ENCODE measurements at regions not wholly inside any gene's neighbourhood (a gene's known extent, or its start where the extent isn't known, plus 50 kb on each side); places are given as distances from the start of the nearest gene placed in this dataset.

GRCh38 chr13:30128095-30128494 is 179.3 kb downstream of the KATNAL1 start:
- peaks cover 25% of the 10 kb centered on the region for H3K4me1 ChIP-seq (ENCODE audit: insufficient read depth, low read length)

GRCh38 chr13:30126903-30127428 is 180.4 kb downstream of the KATNAL1 start:
- H3K4me3 ChIP-seq (ENCODE audit: insufficient read depth, low read length): no peak overlapping the region
- H3K79me2 ChIP-seq (ENCODE audit: insufficient read depth, low read length): no peaks in the 10 kb centered on the region
- H3K4me2 ChIP-seq (ENCODE audit: insufficient read depth, low read length): no peak overlapping the region
- no peak overlapping the region for H2AFZ ChIP-seq (ENCODE audit: low read length)
- no peaks in the 10 kb centered on the region for H3K36me3 ChIP-seq (ENCODE audit: insufficient read depth, low read length)
- peaks cover 21% of the 10 kb centered on the region for H3K4me1 ChIP-seq (ENCODE audit: insufficient read depth, low read length)
- H3K27ac ChIP-seq (ENCODE audit: low read depth, low read length): no peak overlapping the region
- H4K20me1 ChIP-seq (ENCODE audit: insufficient read depth, low read length): no peaks in the 10 kb centered on the region
- no peak for DNase-seq (ENCODE audit: insufficient read length, low spot score, missing footprints)
- no peak for TF ChIP-seq CTCF (IDR thresholded peaks at IDR 0.05; ENCODE audit: extremely low read depth, low read depth, low read length)
- no peaks in the 10 kb centered on the region for H3K27me3 ChIP-seq (ENCODE audit: insufficient read depth, low read length)
- no peaks in the 10 kb centered on the region for H3K9me3 ChIP-seq (ENCODE audit: low read depth, low read length)

More at GRCh38 chr13:30128095-30128494, 179.3 kb downstream of the KATNAL1 start:
- no peaks in the 10 kb centered on the region for H3K36me3 ChIP-seq (ENCODE audit: insufficient read depth, low read length)
- no peak overlapping the region for H2AFZ ChIP-seq (ENCODE audit: low read length)
- H3K79me2 ChIP-seq (ENCODE audit: insufficient read depth, low read length): no peaks in the 10 kb centered on the region
- no peaks in the 10 kb centered on the region for H3K9me3 ChIP-seq (ENCODE audit: low read depth, low read length)
- TF ChIP-seq CTCF (IDR thresholded peaks at IDR 0.05; ENCODE audit: extremely low read depth, low read depth, low read length): no peak
- H3K27me3 ChIP-seq (ENCODE audit: insufficient read depth, low read length): no peaks in the 10 kb centered on the region
- H3K4me2 ChIP-seq (ENCODE audit: insufficient read depth, low read length): no peak overlapping the region
- no peak overlapping the region for H3K27ac ChIP-seq (ENCODE audit: low read depth, low read length)
- no peak overlapping the region for H3K4me3 ChIP-seq (ENCODE audit: insufficient read depth, low read length)
- no peak for DNase-seq (ENCODE audit: insufficient read length, low spot score, missing footprints)
- no peaks in the 10 kb centered on the region for H4K20me1 ChIP-seq (ENCODE audit: insufficient read depth, low read length)

GRCh38 chr13:30125422-30126073 is 181.8 kb downstream of the KATNAL1 start:
- Histone ChIP-seq H2AFZ (ENCODE audit: low read length) (no peak overlapping the region), H3K4me3 (ENCODE audit: insufficient read depth, low read length) (no peak overlapping the region), H3K9me3 (ENCODE audit: low read depth, low read length) (no peaks in the 10 kb centered on the region), H3K36me3 (ENCODE audit: insufficient read depth, low read length) (no peaks in the 10 kb centered on the region), H3K4me2 (ENCODE audit: insufficient read depth, low read length) (no peak overlapping the region), H3K27me3 (ENCODE audit: insufficient read depth, low read length) (no peaks in the 10 kb centered on the region), H4K20me1 (ENCODE audit: insufficient read depth, low read length) (no peaks in the 10 kb centered on the region), H3K27ac (ENCODE audit: low read depth, low read length) (no peak overlapping the region), H3K79me2 (ENCODE audit: insufficient read depth, low read length) (no peaks in the 10 kb centered on the region), H3K4me1 (ENCODE audit: insufficient read depth, low read length) (peaks cover 21% of the 10 kb centered on the region)
- TF ChIP-seq CTCF (IDR thresholded peaks at IDR 0.05; ENCODE audit: extremely low read depth, low read depth, low read length): no peak
- no peak for DNase-seq (ENCODE audit: insufficient read length, low spot score, missing footprints)

- H4K20me1 ChIP-seq (ENCODE audit: insufficient read depth, low read length): no peaks in the 10 kb centered on the region
- no peaks in the 10 kb centered on the region for H3K36me3 ChIP-seq (ENCODE audit: insufficient read depth, low read length)
- H3K27me3 ChIP-seq (ENCODE audit: insufficient read depth, low read length): no peaks in the 10 kb centered on the region
- TF ChIP-seq CTCF (IDR thresholded peaks at IDR 0.05; ENCODE audit: extremely low read depth, low read depth, low read length): no peak
- H3K4me2 ChIP-seq (ENCODE audit: insufficient read depth, low read length): no peak overlapping the region
- DNase-seq (ENCODE audit: insufficient read length, low spot score, missing footprints): no peak
- H3K27ac ChIP-seq (ENCODE audit: low read depth, low read length): no peak overlapping the region
- H3K4me1 ChIP-seq (ENCODE audit: insufficient read depth, low read length): peaks cover 32% of the 10 kb centered on the region
- H3K9me3 ChIP-seq (ENCODE audit: low read depth, low read length): no peaks in the 10 kb centered on the region
- no peaks in the 10 kb centered on the region for H3K79me2 ChIP-seq (ENCODE audit: insufficient read depth, low read length)
- no peak overlapping the region for H3K4me3 ChIP-seq (ENCODE audit: insufficient read depth, low read length)
- no peak overlapping the region for H2AFZ ChIP-seq (ENCODE audit: low read length)
Measured at GRCh38 chr13:30124131-30124768, 183.1 kb downstream of the KATNAL1 start.
